ENCODE measurements at regions not wholly inside any gene's neighbourhood (a gene's known extent, or its start where the extent isn't known, plus 50 kb on each side); places are given as distances from the start of the nearest gene placed in this dataset. TPM values are rescaled to one million over a fixed set of nuclear protein-coding genes. Genes with fewer than 3 reads are reported as not detected.
"Not testable (repeated sequence)": the region's sequence is repeated elsewhere in the genome, so short reads cannot be mapped to it uniquely, and the experiment has no call there.

GRCh38 chr4:184960505-184960971, 57.8 kb upstream of the HELT start:
- DNase-seq (no peak), ATAC-seq (peak; percentile 50)
- intact Hi-C loops (cut with micrococcal nuclease), result no loop called here

- ATAC-seq, result no peak
- DNase-seq, result no peak
- intact Hi-C loops (cut with micrococcal nuclease), result no loop called here
Measured at GRCh38 chr4:184961660-184962059, 56.6 kb upstream of the HELT start.

DNA sequence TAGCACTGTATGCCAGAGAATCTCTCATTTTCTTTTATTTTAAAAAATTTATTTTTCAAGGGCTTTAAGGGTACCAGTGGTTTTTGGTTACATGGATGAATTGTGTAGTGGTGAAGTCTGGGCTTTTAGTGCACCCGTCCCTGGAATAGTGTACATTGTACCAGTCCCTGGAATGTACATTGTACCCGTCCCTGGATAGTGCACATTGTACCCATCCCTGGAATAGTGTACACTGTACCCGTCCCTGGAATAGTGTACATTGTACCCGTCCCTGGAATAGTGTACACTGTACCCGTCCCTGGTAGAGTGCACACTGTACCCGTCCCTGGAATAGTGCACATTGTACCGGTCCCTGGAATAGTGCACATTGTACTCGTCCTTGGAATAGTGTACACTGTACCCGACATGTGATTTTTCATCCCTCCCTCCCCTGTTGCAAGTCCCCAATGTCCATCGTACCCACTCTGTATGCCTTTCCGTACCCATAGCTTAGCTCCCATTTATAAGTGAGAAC, 56.1 kb upstream of the HELT start:
- DNase-seq (no peak), ATAC-seq (no peak)
- intact Hi-C loops (cut with micrococcal nuclease), result no loop called here

GRCh38 chr4:184965230-184966050, 52.9 kb upstream of the HELT start:
- ATAC-seq; intact Hi-C loops (cut with micrococcal nuclease); DNase-seq: not testable (repeated sequence)

DNA sequence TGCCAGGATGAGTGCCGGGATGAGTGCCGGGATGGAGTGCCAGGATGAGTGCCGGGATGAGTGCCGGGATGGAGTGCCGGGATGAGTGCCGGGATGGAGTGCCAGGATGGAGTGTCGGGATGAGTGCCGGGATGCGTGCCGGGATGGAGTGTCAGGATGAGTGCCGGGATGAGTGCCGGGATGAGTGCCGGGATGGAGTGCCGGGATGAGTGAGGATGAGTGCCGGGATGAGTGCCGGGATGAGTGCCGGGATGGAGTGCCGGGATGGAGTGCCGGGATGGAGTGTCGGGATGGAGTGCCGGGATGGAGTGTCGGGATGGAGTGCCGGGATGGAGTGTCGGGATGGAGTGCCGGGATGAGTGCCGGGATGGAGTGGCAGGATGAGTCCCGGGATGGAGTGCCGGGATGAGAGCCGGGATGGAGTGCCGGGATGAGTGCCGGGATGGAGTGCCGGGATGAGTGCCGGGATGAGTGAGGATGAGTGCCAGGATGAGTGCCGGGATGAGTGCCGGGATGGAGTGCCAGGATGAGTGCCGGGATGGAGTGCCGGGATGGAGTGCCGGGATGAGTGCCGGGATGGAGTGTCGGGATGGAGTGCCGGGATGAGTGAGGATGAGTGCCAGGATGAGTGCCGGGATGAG, 52.1 kb upstream of the HELT start:
- intact Hi-C loops (cut with micrococcal nuclease); ATAC-seq; DNase-seq: not testable (repeated sequence)

GRCh38 chr4:184967699-184968098, 50.6 kb upstream of the HELT start:
- DNase-seq; intact Hi-C loops (cut with micrococcal nuclease); ATAC-seq: not testable (repeated sequence)

DNA sequence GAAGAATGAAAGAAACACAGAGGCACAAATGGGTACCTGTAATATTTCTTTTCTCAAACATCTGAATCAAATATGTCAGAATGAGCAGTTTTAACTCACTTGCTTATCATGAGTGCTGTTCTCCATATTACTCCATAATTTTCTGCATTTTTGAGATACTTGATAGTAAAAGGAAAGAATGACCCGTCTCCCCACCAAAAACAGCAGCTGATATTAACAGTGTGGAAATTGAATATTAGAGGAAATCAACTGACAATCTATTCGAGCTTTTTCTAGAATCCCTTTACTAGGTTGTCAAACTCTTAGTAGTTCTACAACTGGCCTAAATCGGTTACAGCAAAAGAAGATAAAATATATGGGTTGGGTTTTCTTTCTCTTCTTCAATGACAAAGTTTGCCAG, 49.9 kb upstream of the HELT start:
- no peak for DNase-seq
- no peak for ATAC-seq
- intact Hi-C loops (cut with micrococcal nuclease), result no loop called here

Small RNA genes in the stretch of these regions (microRNA-seq; reads per million reads assigned to microRNA genes)
- not detected for gene MIR4455 (ENCODE audit: borderline number of aligned reads)

Data from left ventricle myocardium superior (tissue), 1 donor.